BJ (cell line): ENCODE measurements at regions not wholly inside any gene's neighbourhood (a gene's known extent, or its start where the extent isn't known, plus 50 kb on each side); places are given as distances from the start of the nearest gene placed in this dataset.

Experiments used
- CTCF ChIA-PET: fragments of 350-600 bp; formaldehyde crosslinking; extraction: SDS; loops from one replicate; lab custom pipeline; 2021; ENCODE audit warnings: antibody characterized with exemption, inconsistent platforms; lab: Yijun Ruan, JAX
- POLR2A ChIA-PET: fragments of 300-600 bp; sonication (Branson Sonifier 250); formaldehyde crosslinking; extraction: SDS; loops from one replicate; lab custom pipeline; 2021; ENCODE audit warnings: antibody characterized with exemption; lab: Charles Lee
- DNase-seq: peaks from one replicate; pipeline ENCODE4 v3.0.0-alpha.2; 2011; ENCODE audit warnings: low read depth
- H3K27me3 ChIP-seq: 2 replicates; pipeline ENCODE4 v1.6.0; 2011; ENCODE audit warnings: low read length; ENCODE audit not compliant: control insufficient read depth, insufficient read depth
- H3K36me3 ChIP-seq: 2 replicates; pipeline ENCODE4 v1.5.1; 2011; ENCODE audit warnings: low read length; ENCODE audit not compliant: control insufficient read depth, insufficient read depth
- H3K4me3 ChIP-seq: 2 replicates; pipeline ENCODE4 v1.5.1; 2011; ENCODE audit warnings: low read depth, mild to moderate bottlenecking, control low read depth, low read length
- CTCF ChIP-seq: IDR thresholded peaks from 2 replicates; pipeline ENCODE4 v1.5.1; 2011; ENCODE audit warnings: low read depth, mild to moderate bottlenecking, control low read depth, inconsistent platforms, low read length, moderate library complexity; ENCODE audit not compliant: insufficient read depth

- POLR2A ChIA-PET: no interaction called here
- Histone ChIP-seq H3K4me3 (no peak overlapping the region), H3K36me3 (no peaks in the 10 kb centered on the region), H3K27me3 (no peaks in the 10 kb centered on the region)
- TF ChIP-seq CTCF: no peak
- no peak for DNase-seq
- CTCF ChIA-PET: no interaction called here
Measured at GRCh38 chr1:80457409-80457808, 1343.3 kb upstream of the ADGRL2 start.

GRCh38 chr1:80453775-80454174 lies 1347.0 kb upstream of the ADGRL2 start:
- Histone ChIP-seq H3K36me3 (no peaks in the 10 kb centered on the region), H3K27me3 (no peaks in the 10 kb centered on the region), H3K4me3 (no peak overlapping the region)
- ChIA-PET POLR2A (no interaction called here), CTCF (no interaction called here)
- no peak for TF ChIP-seq CTCF
- DNase-seq: no peak

GRCh38 chr1:80450711-80451110 lies 1350.0 kb upstream of the ADGRL2 start:
- Histone ChIP-seq H3K36me3 (no peaks in the 10 kb centered on the region), H3K4me3 (no peak overlapping the region), H3K27me3 (no peaks in the 10 kb centered on the region)
- DNase-seq: no peak
- no peak for TF ChIP-seq CTCF
- ChIA-PET CTCF (no interaction called here), POLR2A (no interaction called here)

- TF ChIP-seq CTCF: no peak
- ChIA-PET CTCF (no interaction called here), POLR2A (no interaction called here)
- Histone ChIP-seq H3K36me3 (no peaks in the 10 kb centered on the region), H3K27me3 (no peaks in the 10 kb centered on the region), H3K4me3 (no peak overlapping the region)
- DNase-seq: no peak
Measured at GRCh38 chr1:80448081-80448480, 1352.7 kb upstream of the ADGRL2 start.

GRCh38 chr1:80447526-80447925 lies 1353.2 kb upstream of the ADGRL2 start:
- POLR2A ChIA-PET: no interaction called here
- DNase-seq: no peak

More at GRCh38 chr1:80447526-80447925, 1353.2 kb upstream of the ADGRL2 start:
- no peak for TF ChIP-seq CTCF
- Histone ChIP-seq H3K36me3 (no peaks in the 10 kb centered on the region), H3K27me3 (no peaks in the 10 kb centered on the region), H3K4me3 (no peak overlapping the region)
- CTCF ChIA-PET: no interaction called here
